ENCODE measurements at regions not wholly inside any gene's neighbourhood (a gene's known extent, or its start where the extent isn't known, plus 50 kb on each side); places are given as distances from the start of the nearest gene placed in this dataset.

DNA sequence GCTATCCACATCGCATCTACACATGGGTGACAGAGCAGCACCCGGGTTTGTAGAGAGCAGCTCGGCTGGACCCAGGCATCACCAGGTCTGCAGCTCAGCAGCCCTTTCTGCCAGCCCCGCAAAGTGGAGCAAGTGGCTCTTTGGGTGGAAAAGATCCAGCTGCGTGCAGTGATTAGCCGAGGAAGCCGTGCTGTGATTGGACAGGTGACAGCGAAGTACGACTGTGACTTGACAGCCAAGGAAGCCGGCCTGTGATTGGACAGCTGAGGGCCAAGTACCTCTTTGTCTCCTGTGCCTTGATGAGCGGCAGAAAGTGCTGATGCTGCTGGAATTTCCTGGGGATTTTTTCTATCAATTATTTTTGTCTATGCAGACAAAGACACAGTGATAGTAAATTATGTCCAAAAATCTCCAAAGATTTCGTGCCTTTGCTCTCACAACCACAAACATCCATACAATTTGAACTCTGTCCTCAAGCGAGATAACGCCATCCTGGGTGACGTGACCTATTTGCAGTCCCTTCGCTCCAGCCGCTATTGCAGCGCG is 62.3 kb upstream of the GPR31 start:
- TF ChIP-seq, protein P1, sequence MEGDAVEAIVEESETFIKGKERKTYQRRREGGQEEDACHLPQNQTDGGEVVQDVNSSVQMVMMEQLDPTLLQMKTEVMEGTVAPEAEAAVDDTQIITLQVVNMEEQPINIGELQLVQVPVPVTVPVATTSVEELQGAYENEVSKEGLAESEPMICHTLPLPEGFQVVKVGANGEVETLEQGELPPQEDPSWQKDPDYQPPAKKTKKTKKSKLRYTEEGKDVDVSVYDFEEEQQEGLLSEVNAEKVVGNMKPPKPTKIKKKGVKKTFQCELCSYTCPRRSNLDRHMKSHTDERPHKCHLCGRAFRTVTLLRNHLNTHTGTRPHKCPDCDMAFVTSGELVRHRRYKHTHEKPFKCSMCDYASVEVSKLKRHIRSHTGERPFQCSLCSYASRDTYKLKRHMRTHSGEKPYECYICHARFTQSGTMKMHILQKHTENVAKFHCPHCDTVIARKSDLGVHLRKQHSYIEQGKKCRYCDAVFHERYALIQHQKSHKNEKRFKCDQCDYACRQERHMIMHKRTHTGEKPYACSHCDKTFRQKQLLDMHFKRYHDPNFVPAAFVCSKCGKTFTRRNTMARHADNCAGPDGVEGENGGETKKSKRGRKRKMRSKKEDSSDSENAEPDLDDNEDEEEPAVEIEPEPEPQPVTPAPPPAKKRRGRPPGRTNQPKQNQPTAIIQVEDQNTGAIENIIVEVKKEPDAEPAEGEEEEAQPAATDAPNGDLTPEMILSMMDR (IDR thresholded peaks at IDR 0.05): no peak
- no peak for TF ChIP-seq POLR2A (IDR thresholded peaks at IDR 0.05)
